ENCODE measurements at regions not wholly inside any gene's neighbourhood (a gene's known extent, or its start where the extent isn't known, plus 50 kb on each side); places are given as distances from the start of the nearest gene placed in this dataset.
"Not testable (repeated sequence)": the region's sequence is repeated elsewhere in the genome, so short reads cannot be mapped to it uniquely, and the experiment has no call there.

- not testable (repeated sequence) for H2BK12ac ChIP-seq (ENCODE audit: low read length); H3K27me3 ChIP-seq (ENCODE audit: control insufficient read depth in 3 of 3, insufficient read depth in 3 of 3, low read depth in 1 of 3, low read length in 3 of 3); H3K4me3 ChIP-seq (ENCODE audit: low read length in 2 of 2); H2AFZ ChIP-seq (ENCODE audit: low read length); H3K14ac ChIP-seq (ENCODE audit: low read length); H2BK5ac ChIP-seq (ENCODE audit: low read length); H2AK5ac ChIP-seq (ENCODE audit: low read depth, low read length); H3K9ac ChIP-seq (ENCODE audit: low read depth, low read length, poor library complexity); H4K8ac ChIP-seq (ENCODE audit: low read depth, low read length); H3K18ac ChIP-seq (ENCODE audit: low read length); H3K27ac ChIP-seq (replicated peaks; ENCODE audit: low read length); H4K91ac ChIP-seq (ENCODE audit: low read depth, low read length, poor library complexity); H3K79me1 ChIP-seq (ENCODE audit: low read depth, low read length); H3K4me2 ChIP-seq (ENCODE audit: insufficient read depth, low read length, poor library complexity, severe bottlenecking); DNase-seq (ENCODE audit: low spot score); H3K4ac ChIP-seq (ENCODE audit: low read length); H2BK15ac ChIP-seq (ENCODE audit: low read length); H3K23ac ChIP-seq (ENCODE audit: low read depth, low read length, poor library complexity); H2BK120ac ChIP-seq (ENCODE audit: low read depth, low read length); H3K9me3 ChIP-seq (replicated peaks in 1 of 2; ENCODE audit: control insufficient read depth in 2 of 2, insufficient read depth in 1 of 2, low read depth in 1 of 2, low read length in 2 of 2); H3K36me3 ChIP-seq (replicated peaks in 1 of 2; ENCODE audit: control insufficient read depth in 2 of 2, insufficient read depth in 2 of 2, low read length in 2 of 2); H3K4me1 ChIP-seq (ENCODE audit: control insufficient read depth in 2 of 2, insufficient read depth in 1 of 2, low read depth in 1 of 2, low read length in 2 of 2)
- WGBS, 2 donors (ENCODE audit: extremely low coverage in 2 of 2, insufficient read length in 2 of 2, insufficient replicate concordance in 1 of 2) = no CpG with 5 or more reads among the region's 1 CpG
Observed at GRCh38 chr15:88965097-88965496, 51.9 kb upstream of the MFGE8 start.

GRCh38 chr15:88970232-88970631 is 57.1 kb upstream of the MFGE8 start:
- H2BK12ac ChIP-seq (ENCODE audit: low read length) = no peak overlapping the region
- no peaks in the 10 kb centered on the region for H3K4me1 ChIP-seq (ENCODE audit: control insufficient read depth in 2 of 2, insufficient read depth in 1 of 2, low read depth in 1 of 2, low read length in 2 of 2)
- no peak overlapping the region for H3K14ac ChIP-seq (ENCODE audit: low read length)
- H2BK120ac ChIP-seq (ENCODE audit: low read depth, low read length) = no peak overlapping the region
- H2BK5ac ChIP-seq (ENCODE audit: low read length) = no peak overlapping the region
- H3K23ac ChIP-seq (ENCODE audit: low read depth, low read length, poor library complexity) = no peak overlapping the region
- H3K27me3 ChIP-seq (ENCODE audit: control insufficient read depth in 3 of 3, insufficient read depth in 3 of 3, low read depth in 1 of 3, low read length in 3 of 3) = no peaks in the 10 kb centered on the region
- H3K4me3 ChIP-seq (ENCODE audit: low read length in 2 of 2) = no peak overlapping the region
- no CpG with 5 or more reads among the region's 1 CpG for WGBS, 2 donors (ENCODE audit: extremely low coverage in 2 of 2, insufficient read length in 2 of 2, insufficient replicate concordance in 1 of 2)
- no peak overlapping the region for H3K4ac ChIP-seq (ENCODE audit: low read length)
- H2BK15ac ChIP-seq (ENCODE audit: low read length) = no peak overlapping the region
- no peak overlapping the region for H3K27ac ChIP-seq (replicated peaks; ENCODE audit: low read length)
- H3K9ac ChIP-seq (ENCODE audit: low read depth, low read length, poor library complexity) = no peak overlapping the region
- no peaks in the 10 kb centered on the region for H3K36me3 ChIP-seq (replicated peaks in 1 of 2; ENCODE audit: control insufficient read depth in 2 of 2, insufficient read depth in 2 of 2, low read length in 2 of 2)
- no peak overlapping the region for H3K4me2 ChIP-seq (ENCODE audit: insufficient read depth, low read length, poor library complexity, severe bottlenecking)
- no peak overlapping the region for H3K18ac ChIP-seq (ENCODE audit: low read length)
- H2AK5ac ChIP-seq (ENCODE audit: low read depth, low read length) = no peak overlapping the region
- H2AFZ ChIP-seq (ENCODE audit: low read length) = no peak overlapping the region
- no peak for DNase-seq (ENCODE audit: low spot score)
- no peak overlapping the region for H4K91ac ChIP-seq (ENCODE audit: low read depth, low read length, poor library complexity)
- no peak overlapping the region for H4K8ac ChIP-seq (ENCODE audit: low read depth, low read length)
- no peaks in the 10 kb centered on the region for H3K79me1 ChIP-seq (ENCODE audit: low read depth, low read length)
- H3K9me3 ChIP-seq (replicated peaks in 1 of 2; ENCODE audit: control insufficient read depth in 2 of 2, insufficient read depth in 1 of 2, low read depth in 1 of 2, low read length in 2 of 2) = peaks cover 0 to 5% of the 10 kb centered on the region in 2 donors

- H2BK120ac ChIP-seq (ENCODE audit: low read depth, low read length) = no peak overlapping the region
- H4K91ac ChIP-seq (ENCODE audit: low read depth, low read length, poor library complexity) = no peak overlapping the region
- no peak overlapping the region for H2AFZ ChIP-seq (ENCODE audit: low read length)
- H2AK5ac ChIP-seq (ENCODE audit: low read depth, low read length) = no peak overlapping the region
- no peak overlapping the region for H3K4ac ChIP-seq (ENCODE audit: low read length)
- no peaks in the 10 kb centered on the region for H3K79me1 ChIP-seq (ENCODE audit: low read depth, low read length)
- peaks cover 0 to 5% of the 10 kb centered on the region in 2 donors for H3K9me3 ChIP-seq (replicated peaks in 1 of 2; ENCODE audit: control insufficient read depth in 2 of 2, insufficient read depth in 1 of 2, low read depth in 1 of 2, low read length in 2 of 2)
- no peak overlapping the region for H2BK15ac ChIP-seq (ENCODE audit: low read length)
- H2BK12ac ChIP-seq (ENCODE audit: low read length) = no peak overlapping the region
- no peaks in the 10 kb centered on the region for H3K4me1 ChIP-seq (ENCODE audit: control insufficient read depth in 2 of 2, insufficient read depth in 1 of 2, low read depth in 1 of 2, low read length in 2 of 2)
- H3K36me3 ChIP-seq (replicated peaks in 1 of 2; ENCODE audit: control insufficient read depth in 2 of 2, insufficient read depth in 2 of 2, low read length in 2 of 2) = no peaks in the 10 kb centered on the region
- H3K4me3 ChIP-seq (ENCODE audit: low read length in 2 of 2) = no peak overlapping the region
- no peak overlapping the region for H3K18ac ChIP-seq (ENCODE audit: low read length)
- no CpG with 5 or more reads among the region's 4 CpGs for WGBS, 2 donors (ENCODE audit: extremely low coverage in 2 of 2, insufficient read length in 2 of 2, insufficient replicate concordance in 1 of 2)
- no peak overlapping the region for H3K14ac ChIP-seq (ENCODE audit: low read length)
- no peak overlapping the region for H2BK5ac ChIP-seq (ENCODE audit: low read length)
- H4K8ac ChIP-seq (ENCODE audit: low read depth, low read length) = no peak overlapping the region
- no peak overlapping the region for H3K4me2 ChIP-seq (ENCODE audit: insufficient read depth, low read length, poor library complexity, severe bottlenecking)
- H3K27me3 ChIP-seq (ENCODE audit: control insufficient read depth in 3 of 3, insufficient read depth in 3 of 3, low read depth in 1 of 3, low read length in 3 of 3) = no peaks in the 10 kb centered on the region
- no peak overlapping the region for H3K27ac ChIP-seq (replicated peaks; ENCODE audit: low read length)
- DNase-seq (ENCODE audit: low spot score) = no peak
- H3K23ac ChIP-seq (ENCODE audit: low read depth, low read length, poor library complexity) = no peak overlapping the region
- no peak overlapping the region for H3K9ac ChIP-seq (ENCODE audit: low read depth, low read length, poor library complexity)
Observed at GRCh38 chr15:88974392-88974791, 61.2 kb upstream of the MFGE8 start.

- H4K8ac ChIP-seq (ENCODE audit: low read depth, low read length) = no peak overlapping the region
- no peak overlapping the region for H3K4ac ChIP-seq (ENCODE audit: low read length)
- H3K4me1 ChIP-seq (ENCODE audit: control insufficient read depth in 2 of 2, insufficient read depth in 1 of 2, low read depth in 1 of 2, low read length in 2 of 2) = no peaks in the 10 kb centered on the region
- no peaks in the 10 kb centered on the region for H3K27me3 ChIP-seq (ENCODE audit: control insufficient read depth in 3 of 3, insufficient read depth in 3 of 3, low read depth in 1 of 3, low read length in 3 of 3)
- no peak overlapping the region for H3K4me3 ChIP-seq (ENCODE audit: low read length in 2 of 2)
- no peak overlapping the region for H3K27ac ChIP-seq (replicated peaks; ENCODE audit: low read length)
- H3K4me2 ChIP-seq (ENCODE audit: insufficient read depth, low read length, poor library complexity, severe bottlenecking) = no peak overlapping the region
- H3K18ac ChIP-seq (ENCODE audit: low read length) = no peak overlapping the region
- no peak overlapping the region for H2BK120ac ChIP-seq (ENCODE audit: low read depth, low read length)
- H2BK15ac ChIP-seq (ENCODE audit: low read length) = no peak overlapping the region
- peaks cover 0 to 5% of the 10 kb centered on the region in 2 donors for H3K9me3 ChIP-seq (replicated peaks in 1 of 2; ENCODE audit: control insufficient read depth in 2 of 2, insufficient read depth in 1 of 2, low read depth in 1 of 2, low read length in 2 of 2)
- DNase-seq (ENCODE audit: low spot score) = no peak
- H3K79me1 ChIP-seq (ENCODE audit: low read depth, low read length) = no peaks in the 10 kb centered on the region
- no peak overlapping the region for H2AFZ ChIP-seq (ENCODE audit: low read length)
- no peak overlapping the region for H3K14ac ChIP-seq (ENCODE audit: low read length)
- no peak overlapping the region for H4K91ac ChIP-seq (ENCODE audit: low read depth, low read length, poor library complexity)
- no peaks in the 10 kb centered on the region for H3K36me3 ChIP-seq (replicated peaks in 1 of 2; ENCODE audit: control insufficient read depth in 2 of 2, insufficient read depth in 2 of 2, low read length in 2 of 2)
- H2BK5ac ChIP-seq (ENCODE audit: low read length) = no peak overlapping the region
- H3K9ac ChIP-seq (ENCODE audit: low read depth, low read length, poor library complexity) = no peak overlapping the region
- H3K23ac ChIP-seq (ENCODE audit: low read depth, low read length, poor library complexity) = no peak overlapping the region
- H2AK5ac ChIP-seq (ENCODE audit: low read depth, low read length) = no peak overlapping the region
- H2BK12ac ChIP-seq (ENCODE audit: low read length) = no peak overlapping the region
Observed at GRCh38 chr15:88975891-88976290, 62.7 kb upstream of the MFGE8 start.
